VCaP (cell line): ENCODE measurements at regions not wholly inside any gene's neighbourhood (a gene's known extent, or its start where the extent isn't known, plus 50 kb on each side); places are given as distances from the start of the nearest gene placed in this dataset.

Source experiments
- H3K27ac ChIP-seq: fragments of 450-650 bp; 2 replicates; pipeline ENCODE4 v1.5.1; 2017
- TF ChIP-seq, protein P1 (sequence below): fragments of 450-650 bp; conservative IDR thresholded peaks from 2 replicates; pipeline ENCODE4 v1.5.1; 2017; ENCODE audit warnings: mild to moderate bottlenecking, moderate library complexity

DNA sequence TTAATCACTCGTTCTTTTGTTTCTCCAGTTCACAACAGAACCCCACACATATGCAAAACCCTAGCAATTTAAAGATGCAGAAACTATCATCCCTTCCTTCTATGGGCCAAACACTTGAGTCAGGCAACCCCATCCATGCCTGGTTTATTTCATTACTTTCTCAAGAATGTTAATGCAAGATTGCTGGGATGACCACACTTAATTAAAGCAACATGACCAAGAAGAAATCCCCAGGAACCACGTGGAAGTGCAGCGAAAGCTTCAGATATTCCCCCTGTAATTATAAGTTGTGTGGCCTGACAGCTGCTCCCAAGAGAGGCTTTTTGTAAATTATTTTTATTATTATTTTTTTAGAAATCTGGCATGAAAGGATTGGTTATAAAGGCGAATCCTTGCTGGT, 246.2 kb upstream of the ID2 start:
- TF ChIP-seq, protein P1, sequence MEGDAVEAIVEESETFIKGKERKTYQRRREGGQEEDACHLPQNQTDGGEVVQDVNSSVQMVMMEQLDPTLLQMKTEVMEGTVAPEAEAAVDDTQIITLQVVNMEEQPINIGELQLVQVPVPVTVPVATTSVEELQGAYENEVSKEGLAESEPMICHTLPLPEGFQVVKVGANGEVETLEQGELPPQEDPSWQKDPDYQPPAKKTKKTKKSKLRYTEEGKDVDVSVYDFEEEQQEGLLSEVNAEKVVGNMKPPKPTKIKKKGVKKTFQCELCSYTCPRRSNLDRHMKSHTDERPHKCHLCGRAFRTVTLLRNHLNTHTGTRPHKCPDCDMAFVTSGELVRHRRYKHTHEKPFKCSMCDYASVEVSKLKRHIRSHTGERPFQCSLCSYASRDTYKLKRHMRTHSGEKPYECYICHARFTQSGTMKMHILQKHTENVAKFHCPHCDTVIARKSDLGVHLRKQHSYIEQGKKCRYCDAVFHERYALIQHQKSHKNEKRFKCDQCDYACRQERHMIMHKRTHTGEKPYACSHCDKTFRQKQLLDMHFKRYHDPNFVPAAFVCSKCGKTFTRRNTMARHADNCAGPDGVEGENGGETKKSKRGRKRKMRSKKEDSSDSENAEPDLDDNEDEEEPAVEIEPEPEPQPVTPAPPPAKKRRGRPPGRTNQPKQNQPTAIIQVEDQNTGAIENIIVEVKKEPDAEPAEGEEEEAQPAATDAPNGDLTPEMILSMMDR: no peak
- H3K27ac ChIP-seq: no peak overlapping the region

DNA sequence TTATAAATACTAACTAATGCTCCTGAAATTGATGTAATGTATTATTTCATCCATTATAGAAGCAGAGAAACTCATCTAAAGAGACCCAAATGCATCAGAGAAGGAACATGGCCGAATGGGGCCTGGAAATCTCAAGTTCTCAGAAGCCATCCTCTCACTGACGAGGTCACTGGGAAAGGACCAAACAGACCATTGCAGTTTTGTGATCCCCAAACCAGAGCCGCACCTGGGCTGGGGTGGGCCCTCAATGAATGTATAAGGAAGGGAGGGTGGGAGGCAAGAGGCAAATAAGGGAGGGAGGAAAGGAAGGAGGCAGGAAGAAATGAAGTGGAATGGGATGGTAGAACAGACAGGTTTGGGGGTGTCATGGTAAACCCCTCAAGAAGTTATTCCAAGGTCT, 245.3 kb upstream of the ID2 start:
- TF ChIP-seq, protein P1: no peak
- no peak overlapping the region for H3K27ac ChIP-seq

DNA sequence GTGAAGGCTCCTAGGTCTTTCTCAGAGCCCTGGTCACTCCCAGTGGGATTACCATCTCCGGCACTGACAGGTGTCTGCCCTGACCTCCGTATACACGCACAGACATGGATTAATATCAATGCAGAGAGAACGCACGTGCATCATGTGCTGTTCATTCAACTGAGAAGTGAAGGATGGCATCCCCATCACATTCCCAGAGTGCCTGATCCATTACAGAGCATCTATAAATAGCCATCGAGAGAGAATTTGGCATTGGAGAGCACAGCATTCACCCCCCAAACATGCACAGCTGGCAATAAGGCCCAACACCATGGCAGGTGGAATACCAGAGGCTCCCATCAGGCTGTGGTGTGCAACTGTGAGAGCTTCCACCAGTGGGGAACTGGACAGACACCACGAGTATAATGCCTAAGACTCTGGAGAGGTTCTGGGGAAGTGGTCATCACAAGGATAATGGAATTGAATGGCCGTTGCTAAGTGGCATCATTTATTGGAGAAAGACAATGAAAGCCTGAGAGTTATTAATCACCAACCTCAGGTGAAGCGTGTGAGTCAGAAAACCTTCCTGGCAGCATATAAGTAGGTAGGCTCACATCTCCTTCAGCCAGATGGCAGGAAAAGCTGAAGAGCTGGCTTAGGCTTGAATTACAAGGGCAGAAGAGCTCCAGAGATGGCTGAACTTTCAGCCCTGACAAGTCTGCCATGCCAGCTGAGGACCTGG, 244.5 kb upstream of the ID2 start:
- no peak overlapping the region for H3K27ac ChIP-seq
- TF ChIP-seq, protein P1: no peak

DNA sequence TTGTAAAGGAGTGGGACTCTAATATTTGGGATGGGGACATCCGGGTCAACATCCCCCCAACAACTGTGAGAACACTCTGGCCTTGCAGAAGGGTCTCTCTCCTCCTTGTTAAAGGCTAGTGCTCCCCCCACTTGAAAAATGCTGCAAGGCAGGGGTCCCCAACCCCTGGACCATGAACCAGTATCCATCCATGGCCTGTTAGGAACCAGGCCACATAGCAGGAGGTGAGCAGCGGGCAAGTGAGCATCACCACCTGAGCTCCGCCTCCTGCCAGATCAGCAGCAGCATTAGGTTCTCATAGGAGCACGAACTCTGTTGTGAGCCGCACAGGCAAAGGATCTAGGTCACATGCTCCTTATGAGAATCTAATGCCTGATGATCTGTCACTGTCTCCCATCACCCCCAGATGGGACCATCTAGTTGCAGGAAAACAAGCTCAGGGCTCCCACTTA, 243.9 kb upstream of the ID2 start:
- TF ChIP-seq, protein P1: no peak
- H3K27ac ChIP-seq: no peak overlapping the region

DNA sequence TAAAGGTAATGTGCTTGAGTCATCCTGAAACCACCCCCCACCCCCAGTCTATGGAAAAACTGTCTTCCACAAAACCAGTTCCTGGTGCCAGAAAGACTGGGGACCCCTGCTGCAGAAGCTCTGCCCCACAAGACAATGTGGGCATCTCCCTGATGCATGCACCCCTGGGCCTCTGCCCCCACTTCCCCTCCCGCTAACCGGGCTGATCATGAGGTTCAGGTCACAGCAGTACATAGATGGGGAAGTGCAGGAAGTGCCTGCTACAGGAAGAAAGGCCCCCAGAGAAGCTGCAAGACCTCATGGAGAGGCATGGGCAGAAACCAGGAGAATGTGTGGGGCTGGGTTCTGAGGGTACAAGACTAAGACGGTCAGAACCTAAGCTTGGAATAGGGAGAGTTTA, 243.4 kb upstream of the ID2 start:
- H3K27ac ChIP-seq: no peak overlapping the region
- TF ChIP-seq, protein P1: no peak

DNA sequence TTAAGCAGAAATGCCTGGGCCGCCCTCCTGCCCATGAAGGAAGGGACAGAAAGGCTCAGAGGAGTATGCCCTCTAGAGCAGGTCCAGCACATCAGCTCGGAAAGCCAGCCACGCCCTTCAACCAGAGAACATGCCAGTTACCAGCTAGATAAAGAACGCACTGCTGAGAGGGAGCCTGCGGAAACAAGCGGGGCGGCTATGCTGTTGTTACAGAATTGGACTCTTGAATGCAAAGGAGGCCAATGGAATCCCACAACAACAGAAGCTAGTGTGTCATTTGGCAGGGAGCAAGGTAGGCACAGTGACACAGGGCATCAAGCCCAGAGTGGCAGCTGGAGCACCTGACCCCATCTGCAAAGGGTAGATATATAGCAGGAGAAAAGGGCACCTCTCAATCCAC, 242.9 kb upstream of the ID2 start:
- TF ChIP-seq, protein P1: no peak
- no peak overlapping the region for H3K27ac ChIP-seq

DNA sequence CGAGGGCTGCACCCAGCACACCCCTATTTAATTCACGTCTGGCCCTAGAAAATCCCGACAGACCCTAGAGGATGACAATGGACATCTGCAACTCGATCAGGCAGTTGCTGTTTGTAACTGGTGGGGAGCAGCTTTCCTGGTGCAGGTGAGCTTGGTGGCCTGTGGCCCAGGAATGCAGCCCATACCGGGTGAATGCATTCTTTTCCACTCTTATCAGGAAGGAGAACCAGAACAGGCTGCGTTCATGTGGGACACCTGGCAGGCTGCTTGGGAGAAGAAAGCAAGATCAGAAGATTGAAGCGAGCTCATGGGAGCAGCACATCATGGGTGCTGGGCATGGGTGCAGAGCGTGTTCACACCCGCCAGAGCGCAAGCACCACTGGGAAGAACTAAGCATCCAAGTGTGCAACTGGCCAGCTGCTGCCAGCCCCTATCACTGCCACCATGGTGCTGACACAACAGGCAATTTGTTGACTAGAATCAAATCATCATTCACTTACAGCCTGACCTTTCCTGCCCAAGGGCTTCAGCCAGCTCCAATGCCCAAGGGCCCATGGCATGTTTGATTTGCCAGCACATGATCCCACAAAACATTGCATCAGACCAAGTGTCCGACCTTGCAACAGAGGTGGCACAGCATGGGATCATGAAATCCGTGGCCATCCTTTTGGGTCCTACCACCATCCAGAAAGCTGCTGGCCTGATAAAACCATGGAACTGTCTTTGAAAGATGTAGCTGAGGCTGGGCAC, 241.7 kb upstream of the ID2 start:
- TF ChIP-seq, protein P1: no peak
- no peak overlapping the region for H3K27ac ChIP-seq
